B cell (primary cell): ENCODE measurements at regions not wholly inside any gene's neighbourhood (a gene's known extent, or its start where the extent isn't known, plus 50 kb on each side); places are given as distances from the start of the nearest gene placed in this dataset. TPM values are rescaled to one million over a fixed set of nuclear protein-coding genes. Genes with fewer than 3 reads are reported as not detected.

Experiments
- ATAC-seq: fragments of 200-7000 bp; cut with Tn5 transposase; one replicate; pipeline ENCODE4 v1.10.0; 2021; ENCODE audit warnings: low read depth, mild to moderate bottlenecking, moderate number of reproducible peaks, moderate library complexity
- CTCF ChIA-PET: fragments of 350-600 bp; sonication (Branson Sonifier 250); formaldehyde crosslinking; loops from one replicate; lab custom pipeline; 2021; ENCODE audit warnings: antibody characterized with exemption, inconsistent platforms; lab: Charles Lee
- POLR2A ChIA-PET: fragments of 350-600 bp; sonication (Branson Sonifier 250); formaldehyde crosslinking; loops from one replicate; lab custom pipeline; 2021; ENCODE audit warnings: antibody characterized with exemption; lab: Charles Lee
- DNase-seq: peaks from one replicate; pipeline ENCODE4 v3.0.0; 2013
- H2AFZ ChIP-seq: 2 replicates; pipeline ENCODE4 v1.6.1; 2012; ENCODE audit warnings: mild to moderate bottlenecking, low read depth, low read length; ENCODE audit not compliant: insufficient read depth, poor library complexity, severe bottlenecking
- H3K27ac ChIP-seq, 2 donors: 1 replicate in 1 of 2; 2 replicates in 1 of 2; pipeline ENCODE4 v1.5.1; 2012 to 2013; ENCODE audit warnings: low read length in 2 of 2, mild to moderate bottlenecking in 2 of 2, moderate library complexity in 1 of 2
- H3K27me3 ChIP-seq, 4 experiments: fragments of 200-600 bp in 1 of 4; sonication (generic) in 1 of 4; replicated peaks in 1 of 4; 1 replicate in 2 of 4; 2 replicates in 2 of 4; pipeline versions ENCODE4 v1.6.1 to v1.7.0; 2013 to 2016; ENCODE audit warnings: low read length in 3 of 4, mild to moderate bottlenecking in 2 of 4, mixed read lengths in 1 of 4, moderate library complexity in 1 of 4; ENCODE audit not compliant: insufficient read depth in 4 of 4, control insufficient read depth in 3 of 4; ENCODE audit errors: control extremely low read depth in 1 of 4
- H3K36me3 ChIP-seq, 2 experiments: replicated peaks in 1 of 2; 1 replicate in 1 of 2; 2 replicates in 1 of 2; pipeline versions ENCODE4 v1.6.1 to v1.7.1; 2013; ENCODE audit warnings: low read length in 1 of 2; ENCODE audit not compliant: insufficient read depth in 2 of 2, control insufficient read depth in 1 of 2; ENCODE audit errors: control extremely low read depth in 1 of 2, extremely low read depth in 1 of 2
- H3K4me1 ChIP-seq, 2 donors: fragments of 200-600 bp in 1 of 2; sonication (generic) in 1 of 2; 1 replicate in 1 of 2; 2 replicates in 1 of 2; pipeline versions ENCODE4 v1.5.1 to v1.6.1; 2013 to 2017; ENCODE audit warnings: low read length in 2 of 2; ENCODE audit not compliant: control insufficient read depth in 2 of 2, insufficient read depth in 2 of 2
- H3K4me2 ChIP-seq: replicated peaks from 2 replicates; pipeline ENCODE3; 2012; ENCODE audit warnings: mild to moderate bottlenecking, low read depth, low read length; ENCODE audit not compliant: poor library complexity, severe bottlenecking
- H3K4me3 ChIP-seq, 5 experiments: fragments of 200-600 bp in 1 of 5; sonication (generic) in 1 of 5; 1 replicate in 3 of 5; 2 replicates in 2 of 5; pipeline versions ENCODE4 v1.5.1 to v1.7.0; 2011 to 2016; ENCODE audit warnings: low read length in 4 of 5, mild to moderate bottlenecking in 4 of 5, low read depth in 2 of 5, control low read depth in 1 of 5, moderate library complexity in 1 of 5; ENCODE audit not compliant: insufficient read depth in 1 of 5; ENCODE audit errors: control extremely low read depth in 1 of 5, extremely low read depth in 1 of 5
- H3K79me2 ChIP-seq: fragments of 200-600 bp; sonication (generic); one replicate; pipeline ENCODE4 v1.6.0; 2016; ENCODE audit warnings: low read length; ENCODE audit not compliant: control insufficient read depth, insufficient read depth
- H3K9ac ChIP-seq: fragments of 200-600 bp; sonication (generic); 2 replicates; pipeline ENCODE4 v1.6.1; 2017; ENCODE audit warnings: mild to moderate bottlenecking, low read length, moderate library complexity
- H3K9me3 ChIP-seq, 3 donors: one replicate each; pipeline versions ENCODE4 v1.6.1 to v1.7.1; 2013; ENCODE audit warnings: low read length in 2 of 3; ENCODE audit not compliant: control insufficient read depth in 2 of 3, insufficient read depth in 1 of 3; ENCODE audit errors: control extremely low read depth in 1 of 3
- H4K20me1 ChIP-seq: 2 replicates; pipeline ENCODE4 v1.6.0; 2012; ENCODE audit warnings: mild to moderate bottlenecking, low read length; ENCODE audit not compliant: insufficient read depth, control insufficient read depth, poor library complexity, severe bottlenecking
- H3K27ac Mint-ChIP-seq: one replicate; pipeline ENCODE4 v1.8.0; 2021; ENCODE audit warnings: mixed read lengths
- H3K27me3 Mint-ChIP-seq: one replicate; pipeline ENCODE4 v1.8.0; 2021; ENCODE audit warnings: mixed read lengths
- H3K4me1 Mint-ChIP-seq: one replicate; pipeline ENCODE4 v1.8.0; 2021; ENCODE audit warnings: mixed read lengths
- H3K4me3 Mint-ChIP-seq: one replicate; pipeline ENCODE4 v1.8.0; 2021; ENCODE audit warnings: mixed read lengths
- H3K9me3 Mint-ChIP-seq: one replicate; pipeline ENCODE4 v1.8.0; 2022; ENCODE audit warnings: mixed read lengths; ENCODE audit not compliant: insufficient read depth
- CTCF ChIP-seq: fragments of 200-600 bp; IDR thresholded peaks from one replicate; pipeline ENCODE4 v1.8.0; 2022; ENCODE audit warnings: antibody characterized with exemption, mild to moderate bottlenecking
- EZH2 ChIP-seq: IDR thresholded peaks from 2 replicates; pipeline ENCODE4 v1.6.1; 2012; ENCODE audit warnings: borderline replicate concordance, low read depth, mild to moderate bottlenecking, moderate library complexity, low read length; ENCODE audit not compliant: insufficient read depth, poor library complexity, severe bottlenecking
- WGBS: methylation state at CpG from one replicate; pipeline ENCODE4 v1.1.5; 2013; ENCODE audit warnings: missing lambda C conversion rate; ENCODE audit not compliant: insufficient coverage; 5-methylcytosine and 5-hydroxymethylcytosine counted together
- intact Hi-C: fragments of 100-400 bp; cut with micrococcal nuclease; formaldehyde crosslinking; loops from one replicate; pipeline ENCODE4 v1.10.0; 2022
- small RNA-seq: library from RNA; depleted of rRNA; stranded (forward); fragments of <200 nt; gene quantifications from one replicate; pipeline ENCODE3, GENCODE V24; 2012; ENCODE audit warnings: low replicate concordance, low read depth; ENCODE audit not compliant: insufficient read length

GRCh38 chr7:18444826-18445225 lies 50.7 kb upstream of the HDAC9 start:
- no peak overlapping the region for H3K4me3 Mint-ChIP-seq
- H3K36me3 ChIP-seq, result no peaks in the 10 kb centered on the region
- H4K20me1 ChIP-seq, result no peaks in the 10 kb centered on the region
- H3K4me3 ChIP-seq, result no peak overlapping the region
- H2AFZ ChIP-seq, result no peak overlapping the region
- DNase-seq, result no peak
- H3K4me1 Mint-ChIP-seq, result peaks cover 8% of the 10 kb centered on the region
- intact Hi-C loops, result no loop called here
- no peak overlapping the region for H3K27ac Mint-ChIP-seq
- no peaks in the 10 kb centered on the region for H3K27me3 Mint-ChIP-seq
- no peak overlapping the region for H3K4me2 ChIP-seq
- H3K27ac ChIP-seq, result no peak overlapping the region
- ATAC-seq, result no peak
- H3K79me2 ChIP-seq, result peaks cover 37% of the 10 kb centered on the region
- no CpG with 5 or more reads among the region's 1 CpG for WGBS
- ChIA-PET CTCF (interaction anchor here (1.0 kb wide), 1 partner anchor 221 kb away, joined by 3 read pairs; no protein-coding TSS in a partner anchor), POLR2A (no interaction called here)
- H3K9me3 ChIP-seq, result peaks cover 0 to 4% (median 0%) of the 10 kb centered on the region in 3 donors
- TF ChIP-seq CTCF, result no peak
- no peak for TF ChIP-seq EZH2
- no peaks in the 10 kb centered on the region for H3K27me3 ChIP-seq
- no peaks in the 10 kb centered on the region for H3K4me1 ChIP-seq
- no peaks in the 10 kb centered on the region for H3K9me3 Mint-ChIP-seq
- no peak overlapping the region for H3K9ac ChIP-seq

DNA sequence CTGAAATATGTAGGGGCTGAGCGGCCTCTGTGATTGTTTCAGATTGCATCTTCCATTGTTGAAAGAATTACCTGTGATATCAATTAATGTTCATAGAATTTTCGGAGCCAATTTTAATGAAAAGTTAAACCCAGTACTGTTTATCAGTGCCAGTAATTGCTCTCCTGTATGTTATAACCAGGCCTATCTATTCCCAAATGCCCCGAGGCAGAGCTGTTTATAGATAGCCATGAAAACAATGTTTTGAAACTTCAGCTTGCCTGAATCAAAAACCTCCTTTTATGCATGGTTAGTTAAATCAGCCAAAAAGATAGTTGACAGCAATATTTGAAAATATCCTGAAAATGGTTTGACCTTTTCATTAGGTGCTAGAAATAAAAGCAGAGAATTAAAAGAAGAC lies 50.1 kb upstream of the HDAC9 start:
- no peaks in the 10 kb centered on the region for H4K20me1 ChIP-seq
- no peak overlapping the region for H2AFZ ChIP-seq
- Mint-ChIP-seq H3K9me3 (no peaks in the 10 kb centered on the region), H3K27me3 (no peaks in the 10 kb centered on the region), H3K4me1 (peaks cover 8% of the 10 kb centered on the region), H3K27ac (no peak overlapping the region), H3K4me3 (no peak overlapping the region)
- CTCF ChIA-PET, result interaction anchor here (1.0 kb wide), 1 partner anchor 220 kb away, joined by 3 read pairs; no protein-coding TSS in a partner anchor
- H3K9ac ChIP-seq, result no peak overlapping the region
- TF ChIP-seq EZH2, result no peak
- no peak for TF ChIP-seq CTCF
- POLR2A ChIA-PET, result no interaction called here
- H3K4me3 ChIP-seq, result no peak overlapping the region
- intact Hi-C loops, result no loop called here
- peaks cover 43% of the 10 kb centered on the region for H3K79me2 ChIP-seq
- peaks cover 0 to 4% (median 0%) of the 10 kb centered on the region in 3 donors for H3K9me3 ChIP-seq
- ATAC-seq, result no peak
- no peak overlapping the region for H3K27ac ChIP-seq
- DNase-seq, result no peak
- peaks cover 0 to 2% of the 10 kb centered on the region in 2 experiments for H3K36me3 ChIP-seq
- H3K4me2 ChIP-seq, result no peak overlapping the region
- no peaks in the 10 kb centered on the region for H3K27me3 ChIP-seq
- no CpG with 5 or more reads among the region's 3 CpGs for WGBS
- no peaks in the 10 kb centered on the region for H3K4me1 ChIP-seq

Small RNAs in the stretch of these regions (small RNA-seq; reads per million reads assigned to genes)
- not detected for gene MIR1302-6
